ENCODE measurements at regions not wholly inside any gene's neighbourhood (a gene's known extent, or its start where the extent isn't known, plus 50 kb on each side); places are given as distances from the start of the nearest gene placed in this dataset.

- Histone ChIP-seq H3K4me3 (ENCODE audit: insufficient read depth, low read length, poor library complexity, severe bottlenecking) (no peak overlapping the region), H3K9me2 (replicated peaks; ENCODE audit: insufficient read depth, low read length) (no peaks in the 10 kb centered on the region), H3K27ac (ENCODE audit: low read depth, low read length) (no peak overlapping the region), H3F3A (ENCODE audit: insufficient read depth) (no peaks in the 10 kb centered on the region), H3K27me3 (ENCODE audit: low read length) (no peaks in the 10 kb centered on the region), H3K9me3 (ENCODE audit: insufficient read depth, low read length) (no peaks in the 10 kb centered on the region), H3K79me2 (ENCODE audit: insufficient read depth, low read length) (no peaks in the 10 kb centered on the region), H3K9ac (ENCODE audit: low read length) (no peak overlapping the region), H2AFZ (ENCODE audit: low read depth, low read length, severe bottlenecking) (no peak overlapping the region), H4K20me1 (ENCODE audit: low read depth, low read length) (no peaks in the 10 kb centered on the region), H3K36me3 (ENCODE audit: low read length) (no peaks in the 10 kb centered on the region), H3K4me2 (ENCODE audit: low read depth, low read length, poor library complexity, severe bottlenecking) (no peak overlapping the region)
- TF ChIP-seq EZH2phosphoT487 (conservative IDR thresholded peaks at IDR 0.05; ENCODE audit: low read length) (no peak), CTCF (IDR thresholded peaks at IDR 0.05; ENCODE audit: insufficient read depth, low read length, poor library complexity, severe bottlenecking) (no peak)
Observed at GRCh38 chrX:113287761-113288160, 447.1 kb upstream of the AMOT start.

DNA sequence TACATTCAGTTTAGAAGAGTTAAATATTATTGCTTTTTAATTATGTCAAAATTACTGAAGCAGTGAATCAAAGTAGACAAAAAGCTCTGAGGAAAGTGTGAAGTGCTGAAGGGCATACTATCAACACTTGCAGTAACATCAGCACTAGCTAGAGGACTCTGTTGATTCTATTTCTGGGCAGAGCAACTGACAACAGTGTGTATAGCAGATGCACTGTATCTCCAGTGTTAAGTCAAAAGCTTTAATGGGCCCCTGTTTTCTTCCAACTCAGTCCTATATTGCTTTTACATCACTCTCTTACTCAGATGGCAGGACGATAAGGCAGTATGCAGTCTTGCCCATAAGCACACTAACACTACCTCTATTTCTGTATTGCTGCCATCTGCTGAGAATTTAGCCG, 435.2 kb upstream of the AMOT start:
- no peaks in the 10 kb centered on the region for H3K79me2 ChIP-seq (ENCODE audit: insufficient read depth, low read length)
- no peak overlapping the region for H2AFZ ChIP-seq (ENCODE audit: low read depth, low read length, severe bottlenecking)
- H3K27me3 ChIP-seq (ENCODE audit: low read length) = no peaks in the 10 kb centered on the region
- H3K4me3 ChIP-seq (ENCODE audit: insufficient read depth, low read length, poor library complexity, severe bottlenecking) = no peak overlapping the region
- H3K36me3 ChIP-seq (ENCODE audit: low read length) = no peaks in the 10 kb centered on the region
- H3K9ac ChIP-seq (ENCODE audit: low read length) = no peak overlapping the region
- H3K9me3 ChIP-seq (ENCODE audit: insufficient read depth, low read length) = no peaks in the 10 kb centered on the region
- H4K20me1 ChIP-seq (ENCODE audit: low read depth, low read length) = no peaks in the 10 kb centered on the region
- no peak for TF ChIP-seq CTCF (IDR thresholded peaks at IDR 0.05; ENCODE audit: insufficient read depth, low read length, poor library complexity, severe bottlenecking)
- no peak for TF ChIP-seq EZH2phosphoT487 (conservative IDR thresholded peaks at IDR 0.05; ENCODE audit: low read length)
- no peak overlapping the region for H3K4me2 ChIP-seq (ENCODE audit: low read depth, low read length, poor library complexity, severe bottlenecking)
- no peak overlapping the region for H3K27ac ChIP-seq (ENCODE audit: low read depth, low read length)
- no peaks in the 10 kb centered on the region for H3F3A ChIP-seq (ENCODE audit: insufficient read depth)
- no peaks in the 10 kb centered on the region for H3K9me2 ChIP-seq (replicated peaks; ENCODE audit: insufficient read depth, low read length)

DNA sequence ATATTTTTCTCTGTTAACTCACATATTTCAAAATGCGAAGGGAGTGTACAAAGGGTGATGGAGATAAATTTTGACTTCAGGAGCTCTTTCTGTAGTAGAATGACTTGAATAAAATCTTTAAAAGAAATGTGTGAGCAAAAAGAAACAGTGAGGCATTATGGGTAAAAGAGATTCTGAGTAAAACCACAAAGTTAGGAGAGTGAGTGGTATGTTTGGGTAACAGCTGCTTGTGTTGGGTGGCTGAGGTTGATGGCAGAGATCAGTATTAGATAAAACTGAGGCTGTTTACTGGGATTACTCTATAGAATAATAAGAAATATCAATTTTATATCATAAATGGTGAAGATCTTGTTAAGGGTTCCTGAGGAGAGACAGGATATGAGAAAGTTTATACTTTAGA, 434.2 kb upstream of the AMOT start:
- H2AFZ ChIP-seq (ENCODE audit: low read depth, low read length, severe bottlenecking) = no peak overlapping the region
- no peaks in the 10 kb centered on the region for H3F3A ChIP-seq (ENCODE audit: insufficient read depth)
- no peaks in the 10 kb centered on the region for H3K9me2 ChIP-seq (replicated peaks; ENCODE audit: insufficient read depth, low read length)
- no peaks in the 10 kb centered on the region for H3K9me3 ChIP-seq (ENCODE audit: insufficient read depth, low read length)
- H3K9ac ChIP-seq (ENCODE audit: low read length) = no peak overlapping the region
- no peak overlapping the region for H3K27ac ChIP-seq (ENCODE audit: low read depth, low read length)
- no peaks in the 10 kb centered on the region for H3K27me3 ChIP-seq (ENCODE audit: low read length)
- no peak overlapping the region for H3K4me3 ChIP-seq (ENCODE audit: insufficient read depth, low read length, poor library complexity, severe bottlenecking)
- TF ChIP-seq CTCF (IDR thresholded peaks at IDR 0.05; ENCODE audit: insufficient read depth, low read length, poor library complexity, severe bottlenecking) = no peak
- no peaks in the 10 kb centered on the region for H3K79me2 ChIP-seq (ENCODE audit: insufficient read depth, low read length)
- no peak overlapping the region for H3K4me2 ChIP-seq (ENCODE audit: low read depth, low read length, poor library complexity, severe bottlenecking)
- no peaks in the 10 kb centered on the region for H4K20me1 ChIP-seq (ENCODE audit: low read depth, low read length)
- no peaks in the 10 kb centered on the region for H3K36me3 ChIP-seq (ENCODE audit: low read length)

- no peak overlapping the region for H3K27ac ChIP-seq (ENCODE audit: low read depth, low read length)
- H3K9me2 ChIP-seq (replicated peaks; ENCODE audit: insufficient read depth, low read length) = no peaks in the 10 kb centered on the region
- H2AFZ ChIP-seq (ENCODE audit: low read depth, low read length, severe bottlenecking) = no peak overlapping the region
- no peaks in the 10 kb centered on the region for H4K20me1 ChIP-seq (ENCODE audit: low read depth, low read length)
- H3K9ac ChIP-seq (ENCODE audit: low read length) = no peak overlapping the region
- no peak overlapping the region for H3K4me3 ChIP-seq (ENCODE audit: insufficient read depth, low read length, poor library complexity, severe bottlenecking)
- H3K79me2 ChIP-seq (ENCODE audit: insufficient read depth, low read length) = no peaks in the 10 kb centered on the region
- H3K36me3 ChIP-seq (ENCODE audit: low read length) = no peaks in the 10 kb centered on the region
- H3K4me2 ChIP-seq (ENCODE audit: low read depth, low read length, poor library complexity, severe bottlenecking) = no peak overlapping the region
- no peaks in the 10 kb centered on the region for H3F3A ChIP-seq (ENCODE audit: insufficient read depth)
- no peaks in the 10 kb centered on the region for H3K9me3 ChIP-seq (ENCODE audit: insufficient read depth, low read length)
- TF ChIP-seq CTCF (IDR thresholded peaks at IDR 0.05; ENCODE audit: insufficient read depth, low read length, poor library complexity, severe bottlenecking) (no peak), EZH2phosphoT487 (conservative IDR thresholded peaks at IDR 0.05; ENCODE audit: low read length) (no peak)
- no peaks in the 10 kb centered on the region for H3K27me3 ChIP-seq (ENCODE audit: low read length)
Observed at GRCh38 chrX:113274345-113274744, 433.7 kb upstream of the AMOT start.
